HG03342 (cell line): ENCODE measurements at regions not wholly inside any gene's neighbourhood (a gene's known extent, or its start where the extent isn't known, plus 50 kb on each side); places are given as distances from the start of the nearest gene placed in this dataset.
"Not testable (repeated sequence)": the region's sequence is repeated elsewhere in the genome, so short reads cannot be mapped to it uniquely, and the experiment has no call there.

ENCODE experiments used
- ATAC-seq: cut with Tn5 transposase; IDR thresholded peaks from one replicate; pipeline ENCODE4 v1.9.1; 2021; ENCODE audit warnings: mild to moderate bottlenecking, moderate library complexity; ENCODE audit not compliant: unreplicated experiment

GRCh38 chr2:199575416-199575815 is 117.7 kb upstream of the SATB2 start:
- ATAC-seq: no peak

GRCh38 chr2:199572571-199572970 is 114.8 kb upstream of the SATB2 start:
- no peak for ATAC-seq

GRCh38 chr2:199570934-199571333 is 113.2 kb upstream of the SATB2 start:
- ATAC-seq: no peak

GRCh38 chr2:199569336-199569735 is 111.6 kb upstream of the SATB2 start:
- no peak for ATAC-seq

- no peak for ATAC-seq
These were observed 100.4 kb upstream of the SATB2 start for GRCh38 chr2:199558156-199558555.

- no peak for ATAC-seq
These were observed 99.0 kb upstream of the SATB2 start for GRCh38 chr2:199556527-199557285.

GRCh38 chr2:199554026-199554425 is 96.3 kb upstream of the SATB2 start:
- ATAC-seq: no peak

GRCh38 chr2:199552141-199552540 is 94.4 kb upstream of the SATB2 start:
- no peak for ATAC-seq

- no peak for ATAC-seq
These were observed 86.0 kb upstream of the SATB2 start for GRCh38 chr2:199543606-199544172.

GRCh38 chr2:199535445-199536177 is 77.9 kb upstream of the SATB2 start:
- ATAC-seq: no peak

- ATAC-seq: not testable (repeated sequence)
These were observed 76.1 kb upstream of the SATB2 start for GRCh38 chr2:199533873-199534272.

- no peak for ATAC-seq
These were observed 69.3 kb upstream of the SATB2 start for GRCh38 chr2:199527071-199527470.

GRCh38 chr2:199524689-199525574 is 67.2 kb upstream of the SATB2 start:
- no peak for ATAC-seq

- peak; percentile 87 for ATAC-seq
These were observed 51.7 kb upstream of the SATB2 start for GRCh38 chr2:199509403-199509802.
